ENCODE measurements at regions not wholly inside any gene's neighbourhood (a gene's known extent, or its start where the extent isn't known, plus 50 kb on each side); places are given as distances from the start of the nearest gene placed in this dataset.

DNA sequence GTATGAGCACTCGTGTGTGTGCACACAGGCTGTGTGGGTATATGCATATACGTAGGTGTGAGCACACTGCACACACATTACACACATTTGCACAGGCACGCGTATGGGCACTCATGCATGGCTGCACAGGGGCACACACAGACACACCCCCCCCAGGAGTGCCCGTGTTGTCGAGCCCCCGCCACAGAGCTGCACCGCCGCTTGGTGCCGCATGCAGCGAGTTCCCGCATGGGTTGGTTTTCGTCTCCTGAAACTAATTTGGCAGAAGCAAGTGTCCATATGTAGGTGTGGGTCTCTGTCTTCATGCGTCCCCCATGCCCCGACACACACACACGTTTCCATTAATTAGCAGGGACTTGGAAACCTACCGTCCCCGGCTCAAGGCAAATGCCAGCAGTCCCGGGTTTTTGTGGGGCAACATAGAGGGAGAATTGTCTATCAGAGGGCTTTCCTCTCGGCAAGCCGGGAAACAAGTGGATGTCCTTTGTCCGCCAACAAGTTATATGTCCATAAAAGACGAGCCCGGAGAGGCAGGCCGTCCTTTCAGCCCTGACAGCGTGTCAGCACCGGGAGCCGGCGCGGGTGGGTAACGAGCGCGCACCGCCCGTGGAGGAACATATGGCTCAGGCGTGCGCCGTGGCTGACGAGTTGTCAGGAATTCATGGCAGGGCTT is 1291.7 kb downstream of the BRD1 start:
- no peak for DNase-seq
- no peak for ATAC-seq (ENCODE audit: low read depth)
- H2AK9ac ChIP-seq (replicated peaks; ENCODE audit: low read depth, low read length, poor library complexity), result no peak overlapping the region
- H3K18ac ChIP-seq (ENCODE audit: low read depth, low read length), result no peak overlapping the region
- POLR2A ChIA-PET (ENCODE audit: unreplicated experiment), result no interaction called here
- no peaks in the 10 kb centered on the region for H4K20me1 ChIP-seq (ENCODE audit: insufficient read depth, low read length)
- H2BK5ac ChIP-seq (ENCODE audit: low read depth, low read length, poor library complexity, severe bottlenecking), result no peak overlapping the region
- no peak overlapping the region for H3K23ac ChIP-seq (ENCODE audit: low read depth, low read length)
- dilution Hi-C loops (cut with HindIII; ENCODE audit: low sequenced_read_pairs, unreplicated experiment) (no loop called here), intact Hi-C loops (cut with micrococcal nuclease) (no loop called here), in situ Hi-C loops (cut with MboI; ENCODE audit: low sequenced_read_pairs) (no loop called here)
- no TSS peak for BruUV-seq (replicated peaks)
- H3K9me1 ChIP-seq (ENCODE audit: insufficient read depth, low read length), result no peaks in the 10 kb centered on the region
- H3K4me2 ChIP-seq (ENCODE audit: low read depth, low read length), result no peak overlapping the region
- H3K4ac ChIP-seq (ENCODE audit: low read depth, low read length), result no peak overlapping the region
- H2AK5ac ChIP-seq (ENCODE audit: low read depth, low read length), result no peak overlapping the region
- H3K36me3 ChIP-seq (ENCODE audit: control insufficient read depth, insufficient read depth, low read length), result no peaks in the 10 kb centered on the region
- no peak overlapping the region for H2AFZ ChIP-seq (replicated peaks; ENCODE audit: low read length, poor library complexity)
- H3K79me1 ChIP-seq (ENCODE audit: low read depth in 1 of 2, low read length in 2 of 2), result no peaks in the 10 kb centered on the region
- TF ChIP-seq MXI1 (IDR thresholded peaks at IDR 0.05; ENCODE audit: borderline replicate concordance, low read depth, low read length) (no peak), FOS (IDR thresholded peaks at IDR 0.05; ENCODE audit: low read depth, low read length) (no peak), POLR2A (IDR thresholded peaks at IDR 0.05; ENCODE audit: low read depth, low read length) (no peak), MAZ (IDR thresholded peaks at IDR 0.05; ENCODE audit: borderline replicate concordance, low read depth, low read length) (no peak), RCOR1 (IDR thresholded peaks at IDR 0.05; ENCODE audit: insufficient replicate concordance, low read length) (no peak), RFX5 (IDR thresholded peaks at IDR 0.05; ENCODE audit: low read depth, low read length) (no peak), BHLHE40 (IDR thresholded peaks at IDR 0.05; ENCODE audit: low read depth, low read length) (no peak)
- TF ChIP-seq, protein P1, sequence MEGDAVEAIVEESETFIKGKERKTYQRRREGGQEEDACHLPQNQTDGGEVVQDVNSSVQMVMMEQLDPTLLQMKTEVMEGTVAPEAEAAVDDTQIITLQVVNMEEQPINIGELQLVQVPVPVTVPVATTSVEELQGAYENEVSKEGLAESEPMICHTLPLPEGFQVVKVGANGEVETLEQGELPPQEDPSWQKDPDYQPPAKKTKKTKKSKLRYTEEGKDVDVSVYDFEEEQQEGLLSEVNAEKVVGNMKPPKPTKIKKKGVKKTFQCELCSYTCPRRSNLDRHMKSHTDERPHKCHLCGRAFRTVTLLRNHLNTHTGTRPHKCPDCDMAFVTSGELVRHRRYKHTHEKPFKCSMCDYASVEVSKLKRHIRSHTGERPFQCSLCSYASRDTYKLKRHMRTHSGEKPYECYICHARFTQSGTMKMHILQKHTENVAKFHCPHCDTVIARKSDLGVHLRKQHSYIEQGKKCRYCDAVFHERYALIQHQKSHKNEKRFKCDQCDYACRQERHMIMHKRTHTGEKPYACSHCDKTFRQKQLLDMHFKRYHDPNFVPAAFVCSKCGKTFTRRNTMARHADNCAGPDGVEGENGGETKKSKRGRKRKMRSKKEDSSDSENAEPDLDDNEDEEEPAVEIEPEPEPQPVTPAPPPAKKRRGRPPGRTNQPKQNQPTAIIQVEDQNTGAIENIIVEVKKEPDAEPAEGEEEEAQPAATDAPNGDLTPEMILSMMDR (conservative IDR thresholded peaks at IDR 0.05; ENCODE audit: low read depth, low read length), result no peak
- no peak overlapping the region for H4K91ac ChIP-seq (ENCODE audit: insufficient read depth, low read depth, low read length)
- peaks cover 65% of the 10 kb centered on the region for H3K9me3 ChIP-seq (ENCODE audit: control insufficient read depth, insufficient read depth, low read length)
- H4K5ac ChIP-seq (ENCODE audit: low read depth, low read length), result no peak overlapping the region
- no peak overlapping the region for H3K27ac ChIP-seq (ENCODE audit: insufficient read depth, low read length)
- H3K4me1 ChIP-seq (ENCODE audit: control insufficient read depth, insufficient read depth, low read length), result no peaks in the 10 kb centered on the region
- no peak overlapping the region for H2BK20ac ChIP-seq (ENCODE audit: low read depth, low read length)
- CTCF ChIA-PET, result no interaction called here
- no peak overlapping the region for H2BK15ac ChIP-seq (ENCODE audit: low read depth, low read length)
- H3K14ac ChIP-seq (replicated peaks; ENCODE audit: low read depth, low read length), result no peak overlapping the region
- H3K56ac ChIP-seq (ENCODE audit: extremely low read depth, insufficient read depth, low read length), result no peak overlapping the region
- H3K9ac ChIP-seq (ENCODE audit: low read depth, low read length), result no peak overlapping the region
- WGBS, 2 experiments (ENCODE audit: extremely low coverage in 2 of 2, insufficient read length in 1 of 2), result 65% methylated on average over 16 of the region's 39 CpGs; no CpG with 5 or more reads in 1 of the 2 experiments
- H3K4me3 ChIP-seq (ENCODE audit: insufficient read depth, low read depth, low read length), result no peak overlapping the region
- H2BK120ac ChIP-seq (ENCODE audit: low read depth, low read length), result no peak overlapping the region
- no peak overlapping the region for H4K8ac ChIP-seq (ENCODE audit: low read depth in 2 of 2, low read length in 2 of 2)
- no peaks in the 10 kb centered on the region for H3K27me3 ChIP-seq (ENCODE audit: control insufficient read depth, insufficient read depth, low read length)

Data from IMR-90 (cell line).